GM18517 (cell line): ENCODE measurements at regions not wholly inside any gene's neighbourhood (a gene's known extent, or its start where the extent isn't known, plus 50 kb on each side); places are given as distances from the start of the nearest gene placed in this dataset.

Experiments
- ATAC-seq: cut with Tn5 transposase; IDR thresholded peaks from one replicate; pipeline ENCODE4 v1.9.1; 2021; ENCODE audit warnings: mild to moderate bottlenecking, moderate library complexity; ENCODE audit not compliant: unreplicated experiment

- peak; percentile 83 for ATAC-seq
Observed at GRCh38 chrX:39891781-39892180, 206.0 kb downstream of the BCOR start.

- peak; percentile 37 for ATAC-seq
Observed at GRCh38 chrX:39893417-39894338, 204.1 kb downstream of the BCOR start.

GRCh38 chrX:39894683-39895082, 203.1 kb downstream of the BCOR start:
- no peak for ATAC-seq

GRCh38 chrX:39895218-39896110, 202.3 kb downstream of the BCOR start:
- ATAC-seq = no peak

DNA sequence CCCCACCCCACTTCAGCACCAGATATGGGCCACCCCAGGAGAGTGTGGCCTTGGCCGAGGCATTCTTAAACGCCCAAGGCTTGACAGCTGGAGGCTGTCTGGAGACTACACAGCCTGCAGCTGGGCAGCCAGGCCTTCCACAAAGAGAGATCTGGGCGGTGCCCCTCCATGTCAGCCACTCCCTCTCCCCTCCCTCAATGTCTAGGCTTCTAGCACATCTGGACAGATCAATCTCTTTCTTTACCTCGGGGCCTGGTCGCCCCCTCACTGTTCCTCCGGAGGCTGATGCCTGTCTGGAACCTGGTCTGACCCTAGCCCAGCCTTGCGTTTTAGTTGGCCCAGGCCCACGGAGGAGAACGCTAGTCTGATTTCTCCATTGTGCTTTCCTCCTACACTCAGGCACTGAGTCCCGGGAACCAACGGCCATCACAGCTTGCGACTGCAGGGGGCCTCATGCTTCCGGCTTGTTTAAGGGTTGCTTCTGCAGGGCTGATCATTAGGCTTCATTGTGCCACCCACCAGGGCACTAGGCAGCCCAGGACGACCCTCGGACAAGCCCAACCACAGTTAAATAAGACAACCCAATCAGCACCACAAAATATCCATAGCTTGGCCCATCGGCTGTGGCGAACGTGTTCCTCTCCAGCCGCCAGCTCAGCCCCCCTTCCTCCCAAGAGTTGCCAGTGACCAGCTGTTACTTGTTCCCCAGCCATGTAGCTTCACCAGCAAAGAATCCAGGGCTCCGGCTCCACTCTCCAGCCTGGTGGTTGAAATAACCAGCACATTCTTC, 200.6 kb downstream of the BCOR start:
- ATAC-seq = no peak

GRCh38 chrX:39897741-39898097, 200.0 kb downstream of the BCOR start:
- ATAC-seq = no peak

- ATAC-seq = no peak
Observed at GRCh38 chrX:39898147-39898546, 199.6 kb downstream of the BCOR start.

GRCh38 chrX:39899059-39899458, 198.7 kb downstream of the BCOR start:
- ATAC-seq = no peak

GRCh38 chrX:39899856-39900776, 197.6 kb downstream of the BCOR start:
- ATAC-seq = no peak

- ATAC-seq = no peak
Observed at GRCh38 chrX:39900777-39901170, 197.0 kb downstream of the BCOR start.

DNA sequence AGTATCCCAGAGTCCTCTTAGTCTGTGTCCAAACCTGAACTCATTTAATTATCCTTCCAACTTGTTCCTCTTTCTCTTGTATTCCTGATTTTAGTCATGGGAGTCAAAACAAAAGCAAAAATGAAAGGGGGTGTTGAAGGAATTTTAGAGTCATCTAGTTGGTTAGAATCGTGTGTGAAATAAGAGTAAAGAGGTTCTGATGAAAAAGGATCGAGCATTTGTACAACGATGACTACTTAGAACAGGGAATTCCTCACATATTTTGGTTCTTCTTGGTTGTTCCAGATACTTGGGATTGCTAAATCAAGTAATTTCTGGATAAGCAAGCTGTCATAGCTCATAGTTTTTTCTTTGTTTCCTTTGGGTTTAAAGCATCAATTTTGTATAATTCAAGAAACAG, 194.4 kb downstream of the BCOR start:
- ATAC-seq = no peak

DNA sequence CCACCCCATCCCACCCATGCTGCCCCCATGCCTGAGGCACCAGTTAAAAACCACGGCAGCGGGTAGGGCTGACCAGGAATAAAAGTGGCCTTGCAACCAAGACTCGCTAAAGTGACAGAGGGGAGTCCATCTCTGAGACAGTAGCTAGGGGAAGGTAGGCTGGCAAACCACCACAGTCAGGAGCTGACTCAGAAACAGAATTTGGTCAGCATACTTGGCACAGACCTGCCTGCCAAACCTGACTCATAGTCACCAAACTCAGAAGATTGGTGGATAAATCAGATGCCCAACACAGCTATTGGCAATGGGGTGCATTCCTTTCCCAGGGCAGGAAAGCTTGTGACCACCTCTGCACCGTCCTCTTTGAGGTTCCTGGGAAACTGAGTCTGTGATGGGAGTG, 193.8 kb downstream of the BCOR start:
- no peak for ATAC-seq

GRCh38 chrX:39904816-39905537, 192.8 kb downstream of the BCOR start:
- ATAC-seq = no peak

DNA sequence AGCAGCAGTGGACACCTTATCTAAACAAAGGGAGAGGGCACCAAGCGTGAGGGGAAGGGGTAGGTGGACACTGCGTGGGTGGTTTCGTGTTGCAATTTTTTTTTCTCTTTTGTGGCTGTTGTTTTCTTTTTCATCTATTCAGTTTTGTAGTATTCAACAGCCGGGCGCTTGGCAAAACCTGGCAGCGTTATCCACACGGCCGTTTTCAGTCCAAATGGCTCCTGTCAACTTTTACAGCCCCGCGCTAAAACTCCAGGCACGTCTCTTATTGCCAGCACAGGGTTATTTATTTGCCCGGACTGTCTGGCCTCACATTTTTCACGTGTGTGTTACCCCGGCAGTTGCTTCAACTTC, 192.2 kb downstream of the BCOR start:
- no peak for ATAC-seq

GRCh38 chrX:39905946-39906345, 191.8 kb downstream of the BCOR start:
- no peak for ATAC-seq

DNA sequence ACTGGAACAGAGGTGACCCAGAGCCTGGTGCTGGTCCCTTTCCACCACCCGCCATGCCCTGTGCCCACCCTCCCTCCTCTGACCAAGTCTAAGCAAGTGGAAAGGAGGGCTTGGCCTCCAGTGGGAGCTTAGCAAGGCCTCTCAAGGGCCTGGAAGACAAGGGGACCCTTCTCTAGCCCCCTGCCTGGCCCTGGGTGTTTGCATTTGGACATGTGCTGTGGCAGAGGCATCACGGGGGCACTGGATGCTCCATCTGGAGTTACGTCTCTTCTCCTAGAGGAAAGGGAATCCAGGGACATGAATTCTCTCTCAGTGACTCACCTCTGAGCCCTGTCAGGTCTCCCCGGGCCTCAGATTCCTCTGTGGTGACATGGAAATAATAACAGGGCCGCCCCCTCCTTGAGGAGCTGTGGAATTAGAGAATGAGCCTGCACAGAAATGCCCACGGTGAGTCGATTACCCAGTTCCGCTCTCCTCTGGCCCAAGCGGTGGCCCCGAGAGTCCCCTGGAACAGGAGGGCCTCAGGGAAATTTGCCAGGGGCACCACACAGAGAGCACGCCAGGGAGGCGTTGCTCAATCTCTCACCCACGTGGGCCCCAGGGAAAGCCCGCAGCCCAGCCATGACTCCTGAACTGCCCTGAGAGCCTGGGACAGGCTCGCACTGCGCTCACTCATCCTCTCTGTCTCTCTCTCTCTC, 189.6 kb downstream of the BCOR start:
- no peak for ATAC-seq

DNA sequence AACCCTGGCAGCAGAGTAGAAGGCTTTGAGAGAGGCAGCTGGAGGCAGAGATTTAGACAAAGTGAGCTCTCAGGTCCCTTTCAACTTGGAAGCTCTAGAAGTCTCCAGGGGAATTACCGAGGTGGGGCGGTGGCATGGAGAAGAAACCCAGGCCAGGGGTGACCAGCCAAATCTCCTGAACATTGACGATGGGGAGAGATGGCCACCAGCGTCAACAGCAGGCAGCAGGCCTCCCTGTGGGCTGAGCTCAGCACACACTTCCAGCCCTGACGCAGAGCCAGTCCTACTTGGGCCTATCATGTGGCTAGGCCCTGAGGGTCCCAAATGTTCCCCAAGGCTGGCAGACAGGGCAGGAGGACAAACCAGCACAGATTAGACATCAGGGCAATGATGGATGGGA, 187.8 kb downstream of the BCOR start:
- ATAC-seq = no peak

DNA sequence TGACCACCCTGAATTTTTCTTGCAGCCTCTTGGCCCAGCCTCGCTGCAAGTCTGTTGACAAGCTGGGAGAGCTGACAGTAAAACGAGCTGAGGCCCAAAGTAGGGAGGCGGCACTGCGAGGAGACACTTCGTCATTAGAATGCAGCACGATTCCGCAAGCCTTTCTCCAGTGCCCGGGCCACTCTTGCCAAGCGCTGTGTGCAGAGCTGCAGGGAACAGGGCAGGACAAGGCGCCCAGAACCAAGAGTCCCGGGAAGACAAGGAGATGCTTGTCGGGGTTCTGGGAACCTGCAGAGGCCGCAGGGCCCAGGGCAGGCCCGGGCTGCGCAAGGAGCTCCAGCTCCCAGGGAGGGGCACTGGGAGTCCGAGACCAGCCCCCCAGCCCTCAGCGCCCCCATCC, 187.1 kb downstream of the BCOR start:
- ATAC-seq = no peak
